Gastroesophageal sphincter (tissue), 3 donors: ENCODE measurements at regions not wholly inside any gene's neighbourhood (a gene's known extent, or its start where the extent isn't known, plus 50 kb on each side); places are given as distances from the start of the nearest gene placed in this dataset.

Experiments
- EP300 ChIP-seq: sonication (generic); formaldehyde crosslinking; IDR thresholded peaks from one replicate; pipeline ENCODE4 v1.6.1; 2017; ENCODE audit warnings: antibody characterized with exemption, mild to moderate bottlenecking
- POLR2A ChIP-seq, 2 donors: fragments of 450-650 bp; IDR thresholded peaks; one replicate each; pipeline ENCODE4 v1.6.1; 2017; ENCODE audit warnings: antibody characterized with exemption in 2 of 2, mild to moderate bottlenecking in 2 of 2, moderate library complexity in 1 of 2
- POLR2AphosphoS5 ChIP-seq: sonication (generic); formaldehyde crosslinking; IDR thresholded peaks from one replicate; pipeline ENCODE4 v1.6.1; 2017; ENCODE audit warnings: antibody characterized with exemption
- TF ChIP-seq, protein P1 (sequence below), 4 experiments: fragments of 200-600 bp in 2 of 4; fragments of 450-650 bp in 2 of 4; sonication (generic) in 1 of 4; IDR thresholded peaks; one replicate each; pipeline ENCODE4 v1.5.1; 2017 to 2019; ENCODE audit warnings: antibody characterized with exemption in 4 of 4, mild to moderate bottlenecking in 2 of 4, moderate library complexity in 2 of 4

DNA sequence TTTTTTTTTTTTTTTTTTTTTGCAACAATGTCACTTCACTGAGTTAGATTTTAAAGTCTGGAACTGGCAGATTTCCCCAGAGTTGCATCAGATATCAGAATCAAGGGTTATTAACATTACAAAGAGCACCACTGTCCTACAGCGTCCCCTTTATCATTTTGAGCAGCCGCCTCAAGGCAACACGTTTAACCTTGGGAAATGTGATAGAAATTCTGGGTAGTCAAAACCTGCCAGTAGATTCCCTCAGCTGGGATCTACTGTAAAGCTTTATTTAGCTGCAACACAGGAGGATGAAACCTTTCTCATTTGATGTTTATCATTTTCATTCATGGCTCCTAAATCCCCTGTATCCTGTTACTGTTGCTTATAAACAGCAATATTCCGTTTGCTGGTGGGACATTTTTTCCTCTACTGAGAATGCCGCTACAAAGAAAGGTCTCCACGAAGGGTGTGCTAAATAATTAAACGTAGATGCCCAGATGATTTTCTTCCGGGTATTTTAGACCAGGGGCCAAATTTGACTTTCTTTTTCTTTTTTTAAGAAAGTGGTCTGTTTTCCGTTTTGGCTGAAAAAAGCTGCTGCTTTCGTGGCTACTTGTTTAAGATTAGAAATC, 436.1 kb upstream of the GOT2 start:
- TF ChIP-seq, protein P1, sequence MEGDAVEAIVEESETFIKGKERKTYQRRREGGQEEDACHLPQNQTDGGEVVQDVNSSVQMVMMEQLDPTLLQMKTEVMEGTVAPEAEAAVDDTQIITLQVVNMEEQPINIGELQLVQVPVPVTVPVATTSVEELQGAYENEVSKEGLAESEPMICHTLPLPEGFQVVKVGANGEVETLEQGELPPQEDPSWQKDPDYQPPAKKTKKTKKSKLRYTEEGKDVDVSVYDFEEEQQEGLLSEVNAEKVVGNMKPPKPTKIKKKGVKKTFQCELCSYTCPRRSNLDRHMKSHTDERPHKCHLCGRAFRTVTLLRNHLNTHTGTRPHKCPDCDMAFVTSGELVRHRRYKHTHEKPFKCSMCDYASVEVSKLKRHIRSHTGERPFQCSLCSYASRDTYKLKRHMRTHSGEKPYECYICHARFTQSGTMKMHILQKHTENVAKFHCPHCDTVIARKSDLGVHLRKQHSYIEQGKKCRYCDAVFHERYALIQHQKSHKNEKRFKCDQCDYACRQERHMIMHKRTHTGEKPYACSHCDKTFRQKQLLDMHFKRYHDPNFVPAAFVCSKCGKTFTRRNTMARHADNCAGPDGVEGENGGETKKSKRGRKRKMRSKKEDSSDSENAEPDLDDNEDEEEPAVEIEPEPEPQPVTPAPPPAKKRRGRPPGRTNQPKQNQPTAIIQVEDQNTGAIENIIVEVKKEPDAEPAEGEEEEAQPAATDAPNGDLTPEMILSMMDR (IDR thresholded peaks at IDR 0.05) = no peak
- TF ChIP-seq POLR2A (IDR thresholded peaks at IDR 0.05) (no peak), EP300 (no peak), POLR2AphosphoS5 (no peak)
